Astrocyte (in vitro differentiated cells and primary cell): ENCODE measurements at regions not wholly inside any gene's neighbourhood (a gene's known extent, or its start where the extent isn't known, plus 50 kb on each side); places are given as distances from the start of the nearest gene placed in this dataset.

Experiments
- DNase-seq: peaks from one replicate; pipeline ENCODE4 v3.0.0-alpha.2; 2010; ENCODE audit warnings: low read depth
- FAIRE-seq: peaks from 2 replicates; lab custom pipeline; 2011; peaks lifted over from hg19 to GRCh38; lab: Jason Lieb, UNC
- H2AFZ ChIP-seq: 2 replicates; pipeline ENCODE4 v1.6.0; 2012; ENCODE audit warnings: low read depth, low read length, inconsistent platforms
- H3K27ac ChIP-seq: 2 replicates; pipeline ENCODE4 v1.5.1; 2011; ENCODE audit warnings: low read depth, low read length, inconsistent platforms
- H3K27me3 ChIP-seq: 2 replicates; pipeline ENCODE4 v1.6.0; 2011; ENCODE audit warnings: low read length, inconsistent platforms; ENCODE audit not compliant: insufficient read depth
- H3K36me3 ChIP-seq: 2 replicates; pipeline ENCODE4 v1.5.1; 2011; ENCODE audit warnings: low read length, inconsistent platforms; ENCODE audit not compliant: insufficient read depth
- H3K4me1 ChIP-seq: 2 replicates; pipeline ENCODE4 v1.5.1; 2011; ENCODE audit warnings: low read length, inconsistent platforms; ENCODE audit not compliant: insufficient read depth
- H3K4me2 ChIP-seq: 2 replicates; pipeline ENCODE4 v1.6.0; 2012; ENCODE audit warnings: low read length, inconsistent platforms
- H3K4me3 ChIP-seq: 2 replicates; pipeline ENCODE4 v1.5.1; 2011; ENCODE audit warnings: low read depth, mild to moderate bottlenecking, low read length, inconsistent platforms; ENCODE audit not compliant: insufficient read depth
- H3K79me2 ChIP-seq: 2 replicates; pipeline ENCODE4 v1.6.0; 2012; ENCODE audit warnings: mild to moderate bottlenecking, low read length, inconsistent platforms; ENCODE audit not compliant: insufficient read depth
- H3K9ac ChIP-seq: 2 replicates; pipeline ENCODE4 v1.6.0; 2012; ENCODE audit warnings: mild to moderate bottlenecking, low read length, inconsistent platforms
- H3K9me3 ChIP-seq: 2 replicates; pipeline ENCODE4 v1.5.1; 2012; ENCODE audit warnings: low read depth, mild to moderate bottlenecking, low read length, inconsistent platforms; ENCODE audit not compliant: insufficient read depth
- H4K20me1 ChIP-seq: 2 replicates; pipeline ENCODE4 v1.6.0; 2012; ENCODE audit warnings: low read length, inconsistent platforms; ENCODE audit not compliant: insufficient read depth
- H3K27ac Mint-ChIP-seq: one replicate; pipeline ENCODE4 v1.8.0; 2021; ENCODE audit warnings: mild to moderate bottlenecking, mixed read lengths; ENCODE audit not compliant: unreplicated experiment
- H3K27me3 Mint-ChIP-seq: one replicate; pipeline ENCODE4 v1.8.0; 2021; ENCODE audit warnings: low read depth, mixed read lengths; ENCODE audit not compliant: unreplicated experiment
- H3K36me3 Mint-ChIP-seq: one replicate; pipeline ENCODE4 v1.8.0; 2021; ENCODE audit warnings: low read depth, mixed read lengths; ENCODE audit not compliant: unreplicated experiment
- H3K4me1 Mint-ChIP-seq: one replicate; pipeline ENCODE4 v1.8.0; 2021; ENCODE audit warnings: low read depth, mixed read lengths; ENCODE audit not compliant: unreplicated experiment
- H3K4me3 Mint-ChIP-seq: one replicate; pipeline ENCODE4 v1.8.0; 2021; ENCODE audit warnings: mild to moderate bottlenecking, moderate library complexity, mixed read lengths; ENCODE audit not compliant: unreplicated experiment
- H3K9me3 Mint-ChIP-seq: one replicate; pipeline ENCODE4 v1.8.0; 2021; ENCODE audit warnings: mild to moderate bottlenecking, mixed read lengths; ENCODE audit not compliant: unreplicated experiment
- CTCF ChIP-seq: IDR thresholded peaks from 2 replicates; pipeline ENCODE4 v1.5.1; 2011; ENCODE audit warnings: low read depth, mild to moderate bottlenecking, inconsistent platforms, low read length, moderate library complexity; ENCODE audit not compliant: insufficient read depth
- EZH2 ChIP-seq: IDR thresholded peaks from 2 replicates; pipeline ENCODE4 v1.6.1; 2012; ENCODE audit warnings: mild to moderate bottlenecking, low read length, inconsistent platforms; ENCODE audit not compliant: insufficient read depth

GRCh38 chr18:54672109-54672508 is 81.1 kb downstream of the DYNAP start:
- Mint-ChIP-seq H3K27me3 (no peaks in the 10 kb centered on the region), H3K36me3 (no peaks in the 10 kb centered on the region), H3K9me3 (peaks cover 3% of the 10 kb centered on the region), H3K4me1 (peaks cover 9% of the 10 kb centered on the region), H3K4me3 (no peak overlapping the region), H3K27ac (no peak overlapping the region)
- H2AFZ ChIP-seq = no peak overlapping the region
- no peak overlapping the region for H3K9ac ChIP-seq
- peaks cover 9% of the 10 kb centered on the region for H3K4me1 ChIP-seq
- no peaks in the 10 kb centered on the region for H3K79me2 ChIP-seq
- H3K36me3 ChIP-seq = no peaks in the 10 kb centered on the region
- no peak overlapping the region for H3K4me2 ChIP-seq
- H4K20me1 ChIP-seq = no peaks in the 10 kb centered on the region
- no peaks in the 10 kb centered on the region for H3K9me3 ChIP-seq
- no peak for DNase-seq
- no peaks in the 10 kb centered on the region for H3K27me3 ChIP-seq
- H3K27ac ChIP-seq = no peak overlapping the region
- no peak overlapping the region for H3K4me3 ChIP-seq
- TF ChIP-seq EZH2 (no peak), CTCF (no peak)
- FAIRE-seq = no peak

- H3K4me3 Mint-ChIP-seq = no peak overlapping the region
- peaks cover 9% of the 10 kb centered on the region for H3K4me1 Mint-ChIP-seq
- no peaks in the 10 kb centered on the region for H3K36me3 Mint-ChIP-seq
- no peak overlapping the region for H2AFZ ChIP-seq
- no peaks in the 10 kb centered on the region for H3K27me3 Mint-ChIP-seq
- no peak overlapping the region for H3K27ac ChIP-seq
- no peaks in the 10 kb centered on the region for H3K36me3 ChIP-seq
- TF ChIP-seq EZH2 (no peak), CTCF (no peak)
- DNase-seq (peak; percentile 68), FAIRE-seq (no peak)
- H3K4me2 ChIP-seq = peak overlapping the region; percentile 16
- H3K79me2 ChIP-seq = no peaks in the 10 kb centered on the region
- H3K27me3 ChIP-seq = no peaks in the 10 kb centered on the region
- H3K27ac Mint-ChIP-seq = peak overlapping the region; percentile 3
- no peaks in the 10 kb centered on the region for H4K20me1 ChIP-seq
- no peak overlapping the region for H3K9ac ChIP-seq
- H3K9me3 ChIP-seq = no peaks in the 10 kb centered on the region
- H3K9me3 Mint-ChIP-seq = no peaks in the 10 kb centered on the region
- peaks cover 9% of the 10 kb centered on the region for H3K4me1 ChIP-seq
- no peak overlapping the region for H3K4me3 ChIP-seq
Measured at GRCh38 chr18:54672846-54673475, 81.9 kb downstream of the DYNAP start.

DNA sequence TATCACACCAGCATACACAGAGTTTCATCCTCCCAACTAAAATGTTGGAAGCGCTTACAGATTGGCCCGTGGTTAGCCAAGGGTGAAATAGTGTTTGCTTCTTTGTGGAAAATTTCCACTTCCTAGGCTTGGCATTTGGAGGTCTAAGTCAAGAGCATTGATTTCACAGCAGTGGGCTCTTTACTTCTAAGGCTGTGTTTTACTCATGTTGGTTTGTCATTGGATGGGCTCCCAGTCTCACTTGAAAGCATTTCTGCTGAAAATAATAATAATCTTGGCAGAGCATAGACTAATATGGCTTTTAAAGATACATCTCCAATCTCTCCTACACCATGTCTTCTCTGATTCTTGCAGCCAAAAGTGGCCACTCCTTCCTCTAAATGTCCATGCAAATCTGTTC is 82.9 kb downstream of the DYNAP start:
- TF ChIP-seq EZH2 (no peak), CTCF (no peak)
- Histone ChIP-seq H2AFZ (no peak overlapping the region), H3K79me2 (no peaks in the 10 kb centered on the region), H3K27ac (no peak overlapping the region), H3K36me3 (no peaks in the 10 kb centered on the region), H4K20me1 (no peaks in the 10 kb centered on the region), H3K9me3 (no peaks in the 10 kb centered on the region), H3K4me2 (no peak overlapping the region), H3K9ac (no peak overlapping the region), H3K27me3 (no peaks in the 10 kb centered on the region), H3K4me3 (no peak overlapping the region), H3K4me1 (peaks cover 9% of the 10 kb centered on the region)
- H3K27me3 Mint-ChIP-seq = no peaks in the 10 kb centered on the region
- H3K27ac Mint-ChIP-seq = no peak overlapping the region
- FAIRE-seq = no peak
- peaks cover 9% of the 10 kb centered on the region for H3K4me1 Mint-ChIP-seq
- H3K4me3 Mint-ChIP-seq = no peak overlapping the region
- peak; percentile 8 for DNase-seq
- H3K36me3 Mint-ChIP-seq = no peaks in the 10 kb centered on the region
- no peaks in the 10 kb centered on the region for H3K9me3 Mint-ChIP-seq
